ENCODE measurements at regions not wholly inside any gene's neighbourhood (a gene's known extent, or its start where the extent isn't known, plus 50 kb on each side); places are given as distances from the start of the nearest gene placed in this dataset.

- DNase-seq = no peak
Measured at GRCh38 chr11:127902382-127902781, 685.0 kb downstream of the ETS1 start.

GRCh38 chr11:127898422-127899365 is 688.7 kb downstream of the ETS1 start:
- no peak for DNase-seq

- DNase-seq = no peak
Measured at GRCh38 chr11:127895776-127896175, 691.6 kb downstream of the ETS1 start.

GRCh38 chr11:127894316-127894715 is 693.0 kb downstream of the ETS1 start:
- no peak for DNase-seq

GRCh38 chr11:127890030-127890615 is 697.2 kb downstream of the ETS1 start:
- peak; percentile 13 for DNase-seq

GRCh38 chr11:127888386-127888785 is 699.0 kb downstream of the ETS1 start:
- DNase-seq = no peak

- DNase-seq = no peak
Measured at GRCh38 chr11:127875131-127875530, 712.2 kb downstream of the ETS1 start.

- DNase-seq = no peak
Measured at GRCh38 chr11:127873478-127873877, 713.9 kb downstream of the ETS1 start.

GRCh38 chr11:127866109-127866508 is 721.2 kb downstream of the ETS1 start:
- DNase-seq = no peak

- no peak for DNase-seq
Measured at GRCh38 chr11:127864861-127865260, 722.5 kb downstream of the ETS1 start.

- DNase-seq = no peak
Measured at GRCh38 chr11:127862406-127862805, 725.0 kb downstream of the ETS1 start.

GRCh38 chr11:127859941-127860354 is 727.4 kb downstream of the ETS1 start:
- DNase-seq = peak; percentile 13

- no peak for DNase-seq
Measured at GRCh38 chr11:127844876-127845275, 742.5 kb downstream of the ETS1 start.

GRCh38 chr11:127843483-127844396 is 743.6 kb downstream of the ETS1 start:
- DNase-seq = no peak

- no peak for DNase-seq
Measured at GRCh38 chr11:127825183-127825582, 762.2 kb downstream of the ETS1 start.

GRCh38 chr11:127818625-127819024 is 768.7 kb downstream of the ETS1 start:
- no peak for DNase-seq

- no peak for DNase-seq
Measured at GRCh38 chr11:127816962-127817361, 770.4 kb downstream of the ETS1 start.

GRCh38 chr11:127815331-127815730 is 772.0 kb downstream of the ETS1 start:
- no peak for DNase-seq

- DNase-seq = no peak
Measured at GRCh38 chr11:127806501-127806900, 780.9 kb downstream of the ETS1 start.

GRCh38 chr11:127805771-127806170 is 781.6 kb downstream of the ETS1 start:
- no peak for DNase-seq

- no peak for DNase-seq
Measured at GRCh38 chr11:127804747-127805400, 782.5 kb downstream of the ETS1 start.

GRCh38 chr11:127803755-127804154 is 783.6 kb downstream of the ETS1 start:
- no peak for DNase-seq

All from T1000 (cell line).